GM19239 (cell line): ENCODE measurements at regions not wholly inside any gene's neighbourhood (a gene's known extent, or its start where the extent isn't known, plus 50 kb on each side); places are given as distances from the start of the nearest gene placed in this dataset.

Experiments
- DNase-seq: peaks from one replicate; pipeline ENCODE4 v3.0.0; 2011; ENCODE audit warnings: low spot score; ENCODE audit not compliant: insufficient read length
- FAIRE-seq: peaks from 2 replicates; lab custom pipeline; 2011; peaks lifted over from hg19 to GRCh38; lab: Jason Lieb, UNC

GRCh38 chr11:80862011-80862410 is 1421.2 kb upstream of the TENM4 start:
- FAIRE-seq = no peak
- DNase-seq = no peak

- FAIRE-seq (no peak), DNase-seq (no peak)
These were observed 1420.4 kb upstream of the TENM4 start for GRCh38 chr11:80861193-80861592.

- DNase-seq (no peak), FAIRE-seq (no peak)
These were observed 1419.8 kb upstream of the TENM4 start for GRCh38 chr11:80860632-80861031.

GRCh38 chr11:80856066-80856465 is 1415.2 kb upstream of the TENM4 start:
- FAIRE-seq (no peak), DNase-seq (no peak)

- DNase-seq (no peak), FAIRE-seq (no peak)
These were observed 1414.6 kb upstream of the TENM4 start for GRCh38 chr11:80855426-80855825.

GRCh38 chr11:80849253-80849652 is 1408.4 kb upstream of the TENM4 start:
- DNase-seq = no peak
- FAIRE-seq = peak; percentile 39

- FAIRE-seq (peak; percentile 78), DNase-seq (peak; percentile 6)
These were observed 1406.1 kb upstream of the TENM4 start for GRCh38 chr11:80846979-80847378.

- no peak for DNase-seq
- no peak for FAIRE-seq
These were observed 1405.6 kb upstream of the TENM4 start for GRCh38 chr11:80846442-80846841.

GRCh38 chr11:80844110-80844819 is 1403.4 kb upstream of the TENM4 start:
- no peak for DNase-seq

GRCh38 chr11:80843266-80843974 is 1402.6 kb upstream of the TENM4 start:
- DNase-seq = no peak
- FAIRE-seq = no peak

More at GRCh38 chr11:80844110-80844819, 1403.4 kb upstream of the TENM4 start:
- no peak for FAIRE-seq

- DNase-seq (no peak), FAIRE-seq (no peak)
These were observed 1401.4 kb upstream of the TENM4 start for GRCh38 chr11:80842246-80842645.

- FAIRE-seq (no peak), DNase-seq (no peak)
These were observed 1400.8 kb upstream of the TENM4 start for GRCh38 chr11:80841675-80842074.

- peak; percentile 86 for FAIRE-seq
These were observed 1397.3 kb upstream of the TENM4 start for GRCh38 chr11:80838153-80838552.

GRCh38 chr11:80837051-80837450 is 1396.2 kb upstream of the TENM4 start:
- DNase-seq = no peak
- no peak for FAIRE-seq

More at GRCh38 chr11:80838153-80838552, 1397.3 kb upstream of the TENM4 start:
- no peak for DNase-seq

- DNase-seq (no peak), FAIRE-seq (no peak)
These were observed 1390.5 kb upstream of the TENM4 start for GRCh38 chr11:80831374-80831773.

GRCh38 chr11:80827781-80828180 is 1387.0 kb upstream of the TENM4 start:
- no peak for DNase-seq
- no peak for FAIRE-seq

- FAIRE-seq (no peak), DNase-seq (no peak)
These were observed 1386.0 kb upstream of the TENM4 start for GRCh38 chr11:80826808-80827207.

GRCh38 chr11:80822308-80822707 is 1381.5 kb upstream of the TENM4 start:
- DNase-seq = no peak
- FAIRE-seq = no peak

GRCh38 chr11:80819271-80819670 is 1378.4 kb upstream of the TENM4 start:
- FAIRE-seq (no peak), DNase-seq (no peak)

GRCh38 chr11:80816966-80817365 is 1376.1 kb upstream of the TENM4 start:
- DNase-seq (no peak), FAIRE-seq (peak; percentile 76)

- DNase-seq (no peak), FAIRE-seq (no peak)
These were observed 1375.6 kb upstream of the TENM4 start for GRCh38 chr11:80816454-80816847.
